ENCODE measurements at regions not wholly inside any gene's neighbourhood (a gene's known extent, or its start where the extent isn't known, plus 50 kb on each side); places are given as distances from the start of the nearest gene placed in this dataset.
A peak's percentile ranks its signal among the peaks of the same experiment; 100 is the strongest.
"Not testable (repeated sequence)": the region's sequence is repeated elsewhere in the genome, so short reads cannot be mapped to it uniquely, and the experiment has no call there.

DNA sequence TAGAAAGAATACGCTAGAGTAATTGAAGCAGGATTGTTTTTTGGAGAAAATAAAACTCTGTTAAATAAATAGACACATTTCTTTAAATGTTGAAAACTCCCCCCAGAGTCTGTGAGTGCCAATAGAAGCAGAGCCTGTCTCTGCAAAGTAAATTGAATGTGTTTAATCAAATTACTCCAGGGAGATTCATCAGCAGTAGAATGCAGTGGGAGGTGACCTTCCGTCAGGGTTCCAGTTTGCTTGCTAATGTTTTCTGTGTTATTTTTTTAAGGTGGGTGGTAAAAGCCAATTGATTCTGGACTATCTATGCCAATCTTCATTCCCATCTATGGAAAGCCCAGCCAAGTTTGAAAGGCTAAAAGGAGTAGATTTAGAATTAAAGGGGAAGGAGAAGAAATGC lies 612.4 kb upstream of the GRM7 start:
- DNase-seq, result no peak

DNA sequence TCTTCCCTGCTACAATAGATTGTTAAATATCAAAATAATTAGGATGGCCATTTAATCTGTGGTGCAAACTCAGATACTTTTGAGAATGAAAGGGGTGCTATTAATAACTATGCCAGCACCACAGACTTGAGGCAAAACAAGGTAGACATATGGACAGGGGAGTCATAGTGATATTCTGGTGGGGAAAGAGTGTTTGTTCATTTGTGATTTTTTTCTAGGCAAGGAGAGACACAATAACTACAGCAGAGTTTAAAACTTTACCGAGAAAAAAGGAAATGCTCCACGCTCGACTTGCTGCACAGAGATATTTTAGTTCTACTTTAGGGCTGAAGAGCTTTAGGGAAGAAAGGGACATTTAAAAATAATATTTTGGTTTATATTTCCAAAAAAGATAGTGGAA lies 611.2 kb upstream of the GRM7 start:
- no peak for DNase-seq

DNA sequence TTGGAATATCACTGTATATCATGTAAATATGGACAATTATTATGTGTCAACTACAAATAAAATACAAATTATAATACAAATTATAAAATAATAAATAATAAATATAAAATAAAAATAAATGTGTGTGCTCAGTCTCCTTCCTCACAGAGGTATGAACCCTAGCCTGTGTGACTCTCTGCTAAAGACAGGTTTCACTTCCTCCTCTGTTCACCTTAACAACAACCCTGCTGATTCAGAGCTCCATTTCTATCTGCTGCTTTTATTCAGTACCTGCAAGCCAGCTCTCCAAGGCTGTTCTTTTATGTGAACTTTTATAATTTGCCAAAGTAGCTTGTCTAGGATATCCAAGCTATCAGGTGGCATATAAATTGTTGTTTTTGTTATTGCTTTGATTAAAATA lies 610.7 kb upstream of the GRM7 start:
- DNase-seq, result no peak

DNA sequence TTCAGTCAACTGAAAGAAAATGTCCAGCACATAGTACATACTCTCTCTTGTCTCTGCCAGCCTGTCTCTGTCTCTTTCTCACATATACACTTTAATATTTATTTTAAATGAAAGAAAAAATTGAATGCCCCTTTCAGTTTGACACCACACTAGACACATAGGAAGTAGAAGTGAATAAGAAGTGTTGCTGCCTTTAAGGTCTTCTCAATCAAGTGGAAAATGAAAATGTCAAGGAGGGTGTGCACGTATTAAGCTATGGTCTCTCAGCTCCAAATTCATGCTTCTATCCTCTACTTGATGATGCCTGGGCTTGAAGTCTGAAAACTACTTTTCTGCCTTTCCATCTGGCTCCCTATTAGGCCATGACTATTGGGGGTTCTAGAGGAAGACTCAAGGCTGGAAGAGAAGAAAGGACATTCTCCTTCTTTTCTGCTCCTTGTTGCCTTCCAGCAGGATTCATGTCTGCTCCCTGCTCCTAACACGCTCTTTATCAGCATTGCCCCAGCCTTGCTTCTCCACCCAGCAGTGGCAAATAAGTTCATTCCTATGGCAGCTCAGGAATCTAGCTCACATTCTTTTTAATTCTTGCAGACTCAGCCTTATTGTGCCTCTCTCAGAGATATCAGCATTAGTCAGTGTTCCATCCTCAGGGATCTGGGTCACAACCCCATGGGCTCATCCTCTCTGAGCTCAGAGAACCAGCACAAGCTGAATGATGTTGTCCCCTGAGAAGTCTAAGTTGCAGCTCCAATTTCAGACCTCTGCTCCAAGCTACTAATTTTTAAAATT lies 609.1 kb upstream of the GRM7 start:
- DNase-seq, result no peak

DNA sequence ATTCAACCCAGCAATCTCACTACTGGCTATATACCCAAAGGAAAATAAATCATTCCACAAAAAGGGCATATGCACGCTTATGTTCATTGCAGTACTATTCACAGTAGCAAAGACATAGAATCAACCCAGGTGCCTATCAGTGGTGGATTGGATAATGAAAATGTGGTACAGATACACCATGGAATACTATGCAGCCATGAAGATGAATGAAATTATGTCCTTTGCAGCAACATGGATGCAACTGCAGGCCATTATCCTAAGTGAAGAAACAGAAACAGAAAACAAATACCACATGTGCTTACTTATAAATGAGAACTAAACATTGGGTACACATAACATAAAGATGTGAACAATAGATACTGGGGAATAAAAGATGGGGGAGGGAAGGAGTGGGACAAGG lies 606.4 kb upstream of the GRM7 start:
- DNase-seq, result no peak

DNA sequence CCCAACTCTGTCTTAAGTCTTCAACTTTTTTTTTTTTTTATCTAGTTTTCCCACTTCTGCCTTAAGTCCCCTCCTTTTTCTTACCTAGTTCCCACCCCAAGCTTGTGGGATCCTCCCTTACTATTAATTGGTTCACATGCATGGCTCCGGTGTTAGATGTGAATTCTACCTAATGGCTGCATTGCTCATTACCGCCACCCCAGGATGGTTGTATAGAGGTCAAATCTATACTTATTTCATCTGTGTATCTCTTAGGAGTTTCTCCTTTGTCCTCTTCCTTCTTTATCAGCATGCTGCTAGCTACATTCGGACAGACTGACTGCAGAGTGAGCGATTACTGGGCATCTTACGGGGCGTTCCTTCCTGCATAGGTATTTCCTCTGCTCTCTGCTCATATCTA lies 605.7 kb upstream of the GRM7 start:
- DNase-seq, result no peak

DNA sequence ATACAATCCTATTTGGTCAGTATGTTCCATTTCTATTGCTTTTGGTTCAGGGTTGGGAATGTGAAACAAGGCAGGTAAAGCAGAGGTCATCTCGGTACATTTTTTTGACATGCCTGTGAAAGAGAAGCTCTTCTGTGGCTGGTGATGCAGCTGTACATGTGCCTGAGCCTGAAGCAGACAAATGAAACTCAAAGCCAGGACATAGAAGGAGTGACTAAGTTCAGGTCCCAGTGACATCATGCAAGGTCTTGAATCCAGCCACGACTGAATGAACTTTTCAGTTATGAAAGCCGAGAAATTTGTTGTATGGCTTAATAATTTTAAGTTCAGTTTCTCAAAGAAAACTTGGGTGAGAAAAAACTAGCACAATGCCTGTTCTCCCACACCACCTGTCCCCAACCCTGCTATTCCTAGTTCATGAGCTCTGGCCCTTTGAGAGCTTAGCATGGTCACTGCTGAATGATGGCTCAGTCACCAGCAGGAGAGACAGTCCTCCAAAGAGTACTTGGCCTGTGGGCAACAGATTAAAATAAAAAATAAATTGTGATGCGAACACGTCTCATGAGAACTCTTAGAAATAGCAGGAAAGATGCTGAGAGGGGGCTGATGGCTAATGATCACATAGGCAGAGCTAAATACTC lies 600.2 kb upstream of the GRM7 start:
- no peak for DNase-seq

DNA sequence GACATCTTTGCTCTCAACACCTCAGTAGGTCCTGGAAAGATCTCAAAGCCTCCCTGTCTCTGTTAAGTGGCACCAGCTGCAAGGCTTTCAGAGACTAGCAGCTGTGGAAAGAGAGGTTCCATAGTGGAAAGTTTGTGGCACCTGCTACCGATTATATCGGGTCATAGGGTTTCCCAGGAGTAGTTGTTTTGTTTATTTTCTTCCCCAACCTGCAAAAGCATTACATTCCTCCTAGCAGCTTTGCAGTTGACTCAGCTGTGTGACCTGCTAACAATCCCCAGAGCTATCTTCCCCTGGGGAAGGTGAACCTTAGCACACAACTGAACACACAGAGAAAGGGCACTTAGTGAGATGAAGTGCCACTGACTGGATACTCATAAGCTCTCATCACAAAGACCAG lies 598.9 kb upstream of the GRM7 start:
- DNase-seq, result no peak

DNA sequence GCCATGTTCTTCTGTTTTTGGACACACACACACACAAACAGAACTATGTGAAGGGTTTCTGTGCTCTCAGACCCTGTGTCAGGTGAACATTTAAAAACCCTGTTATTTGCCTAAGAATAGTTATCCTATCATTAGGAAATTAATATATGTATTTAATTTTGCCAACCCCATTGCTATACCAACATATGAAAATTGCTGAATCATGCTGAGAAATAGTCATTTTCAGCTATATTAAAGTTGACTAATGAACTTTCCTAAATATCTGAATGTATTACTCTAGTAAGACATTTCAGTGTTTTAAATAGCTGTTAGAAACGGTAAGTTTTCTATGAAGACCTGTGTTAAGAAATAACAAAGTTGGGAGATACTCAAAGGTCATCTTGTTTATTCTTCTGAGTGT lies 596.9 kb upstream of the GRM7 start:
- DNase-seq, result no peak

DNA sequence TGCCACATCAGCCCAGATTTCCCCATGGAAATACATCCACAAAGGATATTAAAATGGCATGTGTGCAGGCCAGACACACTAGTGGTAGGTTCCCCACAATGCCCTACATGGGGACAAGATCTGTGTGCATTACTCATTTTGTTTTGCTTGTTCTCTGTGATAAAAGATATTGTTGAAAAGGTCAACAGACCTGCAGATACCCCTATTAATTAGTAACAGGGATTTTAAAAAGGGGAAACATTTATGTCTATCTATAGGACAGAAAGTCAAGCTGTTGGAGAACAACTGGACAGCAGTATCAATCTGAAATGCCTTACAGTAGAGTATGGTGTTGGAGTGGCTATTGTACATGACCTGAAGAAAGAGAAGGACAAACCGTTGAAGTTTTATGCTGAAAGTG lies 596.0 kb upstream of the GRM7 start:
- no peak for DNase-seq

DNA sequence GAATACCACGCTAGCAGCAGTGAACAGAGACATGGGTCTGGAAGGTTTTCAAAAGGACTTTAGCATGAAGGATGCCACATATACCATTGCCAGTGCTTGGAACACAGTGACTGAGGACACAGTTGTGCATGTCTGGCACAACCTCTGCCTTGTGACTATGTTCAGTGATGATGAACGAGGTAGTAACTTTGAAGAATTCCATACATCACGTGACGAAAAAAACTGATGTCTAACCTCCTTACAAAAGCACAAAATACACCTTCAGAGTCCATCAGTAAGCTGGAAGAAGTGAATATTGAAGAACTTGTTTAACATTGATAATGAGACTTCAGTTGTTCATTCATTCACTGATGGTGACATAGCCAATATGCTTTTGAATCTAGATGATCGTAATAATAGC lies 594.8 kb upstream of the GRM7 start:
- no peak for DNase-seq

DNA sequence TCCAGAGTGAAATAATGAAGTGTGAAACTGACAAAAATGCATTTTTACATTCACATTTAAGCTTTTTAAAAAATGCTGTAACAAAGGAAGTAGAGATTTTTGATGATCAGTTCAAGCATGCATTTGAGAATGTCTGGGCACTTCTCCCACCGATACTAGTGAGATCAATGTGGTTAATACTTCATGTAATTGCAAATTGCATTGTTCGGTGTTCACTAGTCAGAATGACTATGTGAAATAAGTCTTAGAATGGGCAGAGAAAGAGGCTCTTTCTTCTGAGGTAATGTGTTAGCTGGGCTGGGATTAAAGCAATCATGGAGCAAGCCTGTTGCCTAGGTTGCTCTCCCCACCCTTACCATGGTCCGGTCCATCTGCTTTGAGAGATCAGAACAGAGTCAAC lies 587.0 kb upstream of the GRM7 start:
- no peak for DNase-seq

DNA sequence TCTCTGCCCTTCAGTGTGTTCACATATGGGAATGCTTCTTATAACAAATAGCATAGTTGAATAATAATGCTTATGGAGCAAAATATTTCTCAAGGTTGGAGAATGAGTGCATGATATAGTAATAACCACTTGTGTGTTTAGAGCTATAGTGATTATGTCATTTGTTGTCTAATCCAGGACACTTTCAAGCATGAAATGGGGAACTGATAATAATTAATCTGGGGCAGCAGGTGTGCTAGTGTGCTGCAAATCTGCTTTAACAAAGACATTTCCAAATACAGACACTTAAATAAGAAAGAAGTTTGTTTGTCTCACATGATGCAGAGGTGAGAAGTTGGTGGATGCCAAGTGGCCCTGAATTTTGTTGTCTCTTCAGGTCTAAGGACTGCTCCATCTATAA lies 579.3 kb upstream of the GRM7 start:
- DNase-seq, result no peak

DNA sequence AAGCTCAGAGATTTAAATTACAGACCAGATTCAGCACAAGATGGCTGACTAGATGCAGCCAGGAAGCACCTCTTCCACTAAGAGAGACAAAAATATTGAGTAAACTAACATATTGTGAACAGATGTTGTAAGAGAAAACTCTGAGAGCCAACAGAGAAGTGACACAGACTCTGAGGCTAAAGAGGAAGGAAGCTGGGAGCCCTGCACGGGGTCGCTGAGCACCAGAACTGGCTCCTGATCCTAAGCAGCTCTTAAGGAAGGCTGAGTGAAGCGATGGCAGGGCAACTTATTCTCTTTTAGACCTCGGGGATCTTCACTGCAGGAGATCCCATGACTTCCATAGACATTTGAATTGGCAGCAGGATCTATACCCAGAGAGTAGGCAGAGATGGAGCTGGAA lies 578.0 kb upstream of the GRM7 start:
- peak; percentile 33 for DNase-seq

DNA sequence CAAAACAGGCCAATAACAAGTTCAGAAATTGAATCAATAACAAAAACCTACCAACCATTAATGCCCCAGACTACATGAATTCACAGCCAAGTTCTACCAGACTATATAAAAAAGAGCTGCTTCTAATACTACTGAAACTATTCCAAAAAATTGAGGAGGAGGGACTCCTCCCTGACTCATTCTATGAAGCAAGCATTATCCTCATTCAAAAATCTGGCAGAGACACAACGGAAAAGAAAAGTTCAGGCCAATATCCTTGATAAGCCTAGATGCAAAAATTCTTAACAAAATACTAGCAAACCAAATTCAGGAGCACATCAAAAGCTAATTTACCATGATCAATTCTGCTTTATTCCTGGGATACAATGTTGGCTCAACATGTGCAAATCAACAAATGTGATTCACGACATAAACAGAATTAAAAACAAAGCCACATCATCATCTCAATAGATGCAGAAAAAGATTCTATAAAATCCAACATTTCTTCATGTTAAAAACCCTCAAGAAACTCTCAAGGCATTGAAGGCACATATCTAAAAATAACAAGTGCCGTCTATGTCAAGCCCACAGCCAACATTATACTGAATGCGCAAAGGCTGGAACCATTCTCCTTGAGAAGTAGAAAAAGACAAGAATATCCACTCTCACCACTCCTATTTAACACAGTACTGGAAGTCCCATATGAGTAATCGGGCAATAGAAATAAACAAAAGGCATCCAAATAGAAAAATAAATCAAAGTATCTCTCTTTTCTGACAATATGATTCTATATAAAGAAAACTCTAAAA lies 573.6 kb upstream of the GRM7 start:
- DNase-seq, result no peak

DNA sequence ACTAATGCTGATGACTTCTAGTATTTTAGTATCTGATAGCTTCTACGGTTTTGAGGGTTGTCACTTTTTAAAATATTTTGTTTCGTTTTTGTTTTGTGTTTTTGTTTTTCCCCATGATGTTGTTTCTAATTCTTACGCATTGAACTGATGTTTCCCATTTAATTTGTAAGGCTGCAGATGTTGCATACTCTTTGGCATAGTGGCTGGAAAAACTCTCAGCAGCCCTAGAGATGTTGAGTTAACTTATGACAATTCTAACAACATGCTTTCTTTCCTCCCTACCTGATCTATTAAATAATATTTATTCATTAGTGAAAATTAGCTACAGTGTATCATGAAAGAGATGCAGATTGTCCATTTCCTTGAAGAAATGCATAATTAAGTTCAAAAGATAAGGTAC lies 559.3 kb upstream of the GRM7 start:
- no peak for DNase-seq

DNA sequence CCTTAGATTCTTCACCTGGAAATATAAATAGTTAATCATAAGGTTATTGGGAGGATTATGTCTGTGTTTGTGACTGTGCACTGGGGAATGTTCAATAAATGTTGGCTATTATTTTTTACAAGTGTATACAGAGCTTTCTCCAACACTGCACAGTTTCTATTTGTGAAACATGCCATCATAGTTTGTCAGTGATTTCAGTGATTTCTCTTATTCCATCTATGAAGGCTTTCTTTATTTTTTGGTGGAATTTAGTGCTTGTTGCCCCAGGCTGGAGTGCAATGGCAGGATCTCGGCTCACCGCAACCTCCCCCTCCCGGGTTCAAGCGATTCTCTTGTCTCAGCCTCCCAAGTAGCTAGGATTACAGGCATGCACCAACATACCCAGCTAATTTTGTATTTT lies 545.0 kb upstream of the GRM7 start:
- no peak for DNase-seq

DNA sequence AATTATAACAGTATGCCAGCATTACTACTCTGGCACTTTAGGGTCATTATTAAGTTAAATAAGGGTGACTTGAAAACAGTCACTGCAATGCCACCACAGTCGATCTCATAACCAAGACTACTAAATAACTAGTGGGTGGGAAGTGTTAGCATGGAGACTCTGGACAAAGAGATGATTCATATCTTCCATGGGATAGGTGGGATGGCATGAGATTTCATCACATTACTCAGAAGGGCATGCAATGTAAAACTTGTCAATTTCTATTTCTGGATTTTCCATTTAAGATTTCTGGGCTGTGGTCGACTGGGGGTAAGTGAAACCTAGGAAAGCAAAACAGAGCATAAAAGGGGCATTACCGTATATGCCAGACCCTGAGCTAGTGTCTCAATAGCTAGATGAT lies 538.9 kb upstream of the GRM7 start:
- DNase-seq, result no peak

DNA sequence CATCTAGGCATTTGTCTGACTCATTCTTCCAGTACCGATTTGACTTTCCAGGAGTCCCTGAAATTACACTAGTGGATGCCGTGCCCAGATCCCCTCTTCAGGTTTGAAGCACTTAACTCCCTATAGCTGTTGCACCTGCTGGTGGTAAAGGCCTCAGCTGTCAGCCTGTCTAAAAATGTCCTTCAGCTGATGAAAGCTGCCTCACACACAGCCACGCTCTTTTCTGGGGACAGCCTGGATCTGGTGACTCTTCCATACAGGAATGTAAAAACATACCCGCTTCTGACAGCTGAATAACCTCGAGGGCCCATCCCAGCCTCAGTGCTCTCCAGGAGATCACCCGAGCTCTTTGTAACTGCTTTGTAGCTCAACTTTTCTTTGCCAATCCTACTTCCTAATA lies 534.1 kb upstream of the GRM7 start:
- DNase-seq, result no peak

DNA sequence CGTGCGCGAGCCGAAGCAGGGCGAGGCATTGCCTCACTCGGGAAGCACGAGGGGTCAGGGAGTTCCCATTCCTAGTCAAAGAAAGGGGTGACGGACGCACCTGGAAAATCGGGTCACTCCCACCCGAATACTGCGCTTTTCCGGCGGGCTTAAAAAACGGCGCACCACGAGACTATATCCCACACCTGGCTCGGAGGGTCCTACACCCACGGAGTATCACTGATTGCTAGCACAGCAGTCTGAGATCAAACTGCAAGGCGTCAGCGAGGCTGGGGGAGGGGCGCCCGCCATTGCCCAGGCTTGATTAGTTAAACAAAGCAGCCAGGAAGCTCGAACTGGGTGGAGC lies 520.0 kb upstream of the GRM7 start:
- not testable (repeated sequence) for DNase-seq

DNA sequence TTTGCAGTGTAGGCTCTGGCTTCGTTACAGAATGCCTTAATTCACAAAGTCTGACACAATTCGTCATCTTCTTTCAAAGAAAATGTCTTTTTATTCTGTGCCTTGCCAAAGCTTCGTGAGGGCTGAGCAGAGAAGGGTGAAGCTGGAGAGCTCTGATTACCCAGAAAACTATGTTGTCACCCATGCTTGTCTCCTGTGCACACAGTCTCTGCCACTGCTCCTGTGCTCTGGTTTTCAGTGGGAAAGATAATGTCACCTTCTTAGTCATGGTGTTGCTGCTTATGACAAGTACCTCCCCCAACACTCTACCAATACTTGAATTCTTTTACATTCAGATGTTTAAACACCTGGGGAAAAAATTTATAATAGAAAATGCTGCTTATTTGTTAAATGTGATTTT lies 509.2 kb upstream of the GRM7 start:
- no peak for DNase-seq

DNA sequence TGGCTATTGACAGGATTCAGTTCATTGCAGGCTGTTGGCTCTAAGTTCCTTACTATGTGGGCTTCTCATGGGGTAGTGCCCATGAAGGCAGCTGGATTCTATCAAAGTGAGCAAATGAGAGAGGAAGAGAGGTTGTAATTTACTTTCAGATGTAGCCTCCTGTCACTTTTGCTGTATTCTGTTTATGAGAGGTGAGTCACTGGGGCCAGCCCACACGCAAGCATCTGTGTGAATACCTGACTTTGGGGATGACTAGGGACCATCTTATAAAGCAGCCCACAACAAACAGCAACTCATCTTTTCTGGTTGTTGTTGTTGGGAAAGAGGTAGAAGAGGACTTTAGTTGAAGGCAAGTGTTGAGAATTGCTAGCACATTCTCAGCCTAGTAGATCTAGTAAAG lies 506.3 kb upstream of the GRM7 start:
- no peak for DNase-seq

DNA sequence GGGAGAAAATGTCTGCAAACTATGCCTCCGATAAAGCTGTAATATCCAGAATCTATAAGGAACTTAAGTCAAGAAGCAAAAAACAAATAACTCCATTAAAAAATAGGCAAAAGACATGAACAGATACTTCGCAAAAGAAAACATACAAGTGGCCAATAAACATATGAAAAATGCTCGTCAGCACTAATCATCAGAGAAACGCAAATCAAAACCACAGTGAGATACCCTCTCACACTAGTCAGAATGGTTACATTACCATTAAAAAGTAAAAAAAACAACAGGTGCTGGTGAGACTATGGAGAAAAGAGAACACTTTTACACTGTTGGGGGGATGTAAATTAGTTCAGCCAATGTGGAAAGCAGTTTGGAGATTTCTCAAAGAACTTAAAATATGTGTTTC lies 498.5 kb upstream of the GRM7 start:
- no peak for DNase-seq

DNA sequence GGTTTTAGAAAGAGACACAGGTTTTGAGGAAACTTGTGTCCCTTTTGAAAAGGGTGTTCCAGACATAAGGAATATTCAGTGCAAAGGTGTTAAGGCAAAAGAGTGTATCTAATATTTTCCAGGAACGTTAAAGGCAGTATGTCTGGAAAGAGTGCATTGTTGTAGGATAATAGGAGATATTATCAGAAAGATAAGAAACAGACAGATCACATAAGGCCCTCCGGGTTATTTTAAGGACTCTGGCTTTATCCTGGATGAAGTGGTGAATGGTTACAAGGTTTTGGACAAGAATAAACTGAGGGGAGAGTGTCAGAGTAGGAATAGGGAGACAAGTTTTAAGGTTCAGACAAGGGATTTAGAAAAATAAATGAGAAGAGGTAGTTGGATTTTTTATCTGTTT lies 493.7 kb upstream of the GRM7 start:
- no peak for DNase-seq
